Skin epidermis (tissue), 12 donors: ENCODE measurements at regions not wholly inside any gene's neighbourhood (a gene's known extent, or its start where the extent isn't known, plus 50 kb on each side); places are given as distances from the start of the nearest gene placed in this dataset.

Experiments used
- H3K27ac ChIP-seq, 21 experiments: fragments of 200-600 bp; sonication (generic) in 11 of 21; one replicate each; pipeline ENCODE4 v1.5.0; 2020; ENCODE audit warnings: mild to moderate bottlenecking in 3 of 21, inconsistent platforms in 2 of 21, moderate library complexity in 2 of 21
- H3K4me3 ChIP-seq, 7 experiments: fragments of 200-600 bp; sonication (generic) in 2 of 7; one replicate each; pipeline ENCODE4 v1.5.0; 2020; ENCODE audit warnings: inconsistent platforms in 2 of 7, mild to moderate bottlenecking in 2 of 7, moderate library complexity in 1 of 7

DNA sequence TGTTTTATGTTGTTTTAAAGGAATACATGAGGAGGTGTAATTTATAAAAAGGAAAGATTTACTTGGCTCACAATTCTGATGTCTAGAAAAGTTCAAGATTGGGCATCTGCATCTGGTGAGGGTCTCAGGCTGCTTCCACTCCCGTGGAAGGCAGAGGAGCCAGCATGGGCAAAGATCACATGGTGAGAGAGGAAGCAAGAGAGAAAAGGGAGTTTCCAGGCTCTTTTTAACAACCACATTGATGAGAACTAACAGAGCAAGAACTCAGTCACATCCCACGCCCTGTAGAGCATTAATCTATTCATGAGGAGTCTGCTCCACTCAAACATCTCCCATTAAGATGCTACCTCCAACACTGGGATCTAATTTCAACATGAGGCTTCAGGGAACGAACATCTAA is 1666.3 kb downstream of the HACE1 start:
- Histone ChIP-seq H3K4me3 (no peak overlapping the region), H3K27ac (no peak overlapping the region)

DNA sequence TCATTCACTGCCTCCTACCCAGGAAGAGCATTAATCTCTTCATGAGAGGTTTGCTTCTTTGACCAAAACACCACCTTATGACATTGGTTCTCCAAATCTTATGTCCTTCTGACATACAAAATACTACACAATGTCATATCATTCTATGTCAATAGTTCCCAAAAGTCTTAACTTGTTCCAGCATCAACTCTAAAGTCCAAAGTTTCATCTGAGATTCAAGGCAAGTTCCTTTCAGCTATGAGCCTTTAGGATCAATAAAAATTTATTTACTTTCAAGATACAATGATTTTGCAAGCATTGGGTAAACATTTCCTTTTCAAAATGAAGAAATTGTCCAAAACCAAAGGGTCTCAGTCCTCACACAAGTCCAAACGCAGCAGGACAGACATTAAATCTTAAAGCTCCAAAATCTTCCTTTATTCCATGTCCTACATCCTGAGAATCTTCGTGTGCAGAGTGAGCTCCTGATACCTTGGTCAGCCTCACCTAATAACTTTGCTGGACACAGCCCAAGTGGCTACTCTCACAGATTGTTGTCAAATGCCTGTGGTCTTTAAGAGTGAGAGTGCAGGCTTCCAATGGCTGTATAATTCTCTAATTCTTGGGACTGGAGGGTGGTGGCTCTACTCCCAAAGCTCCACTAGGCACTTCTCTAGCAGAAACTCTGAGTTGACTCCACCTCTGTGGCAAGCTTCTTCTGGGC is 1668.2 kb downstream of the HACE1 start:
- Histone ChIP-seq H3K27ac (no peak overlapping the region), H3K4me3 (no peak overlapping the region)

GRCh38 chr6:103184776-103185175 is 1674.9 kb downstream of the HACE1 start:
- H3K27ac ChIP-seq: no peak overlapping the region
- no peak overlapping the region for H3K4me3 ChIP-seq

- Histone ChIP-seq H3K4me3 (no peak overlapping the region), H3K27ac (no peak overlapping the region)
Observed at GRCh38 chr6:103183831-103184411, 1675.8 kb downstream of the HACE1 start.

DNA sequence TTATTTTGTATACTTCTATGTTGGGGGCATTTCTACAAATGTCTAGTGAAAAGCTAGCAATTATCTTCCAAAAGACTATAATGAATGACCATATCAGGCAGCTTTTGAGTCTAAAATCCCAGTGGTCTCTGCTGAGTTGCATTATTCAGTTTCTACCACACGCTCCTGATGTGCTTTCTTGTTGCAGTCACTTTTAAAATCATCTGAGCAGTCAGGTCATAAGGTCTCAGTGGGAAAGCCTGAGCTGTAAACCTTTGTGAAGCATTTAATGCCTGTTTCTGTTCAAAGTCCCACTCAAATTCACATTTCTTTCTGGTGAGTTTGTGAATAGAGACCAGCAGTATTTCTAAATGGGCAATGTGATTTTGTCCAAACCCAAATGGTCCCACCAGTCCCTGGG is 1681.5 kb downstream of the HACE1 start:
- Histone ChIP-seq H3K4me3 (no peak overlapping the region), H3K27ac (no peak overlapping the region)

GRCh38 chr6:103177791-103178190 is 1681.9 kb downstream of the HACE1 start:
- no peak overlapping the region for H3K27ac ChIP-seq
- H3K4me3 ChIP-seq: no peak overlapping the region

DNA sequence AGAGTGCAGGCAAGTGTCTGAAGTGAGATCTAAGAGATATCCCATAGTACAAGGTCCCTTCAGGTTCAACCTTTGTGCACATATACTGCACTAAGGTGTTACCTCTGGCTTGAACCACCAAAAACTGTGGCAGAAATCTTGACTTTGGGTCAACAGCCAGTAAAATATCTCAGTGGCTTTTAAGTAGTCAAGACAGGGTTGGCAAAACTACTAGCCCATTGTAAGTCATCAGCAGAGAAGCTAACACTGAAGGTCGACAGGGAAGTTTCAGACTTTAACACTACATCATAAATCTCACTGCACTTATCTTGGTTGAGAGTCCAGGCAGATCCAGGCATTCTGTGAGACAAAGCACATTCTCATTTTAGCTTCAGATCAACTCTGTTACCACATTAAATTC is 1684.7 kb downstream of the HACE1 start:
- H3K27ac ChIP-seq: no peak overlapping the region
- H3K4me3 ChIP-seq: no peak overlapping the region

- H3K4me3 ChIP-seq: no peak overlapping the region
- H3K27ac ChIP-seq: no peak overlapping the region
Observed at GRCh38 chr6:103167345-103168071, 1692.2 kb downstream of the HACE1 start.

GRCh38 chr6:103154779-103155572 is 1704.7 kb downstream of the HACE1 start:
- Histone ChIP-seq H3K27ac (no peak overlapping the region), H3K4me3 (no peak overlapping the region)

DNA sequence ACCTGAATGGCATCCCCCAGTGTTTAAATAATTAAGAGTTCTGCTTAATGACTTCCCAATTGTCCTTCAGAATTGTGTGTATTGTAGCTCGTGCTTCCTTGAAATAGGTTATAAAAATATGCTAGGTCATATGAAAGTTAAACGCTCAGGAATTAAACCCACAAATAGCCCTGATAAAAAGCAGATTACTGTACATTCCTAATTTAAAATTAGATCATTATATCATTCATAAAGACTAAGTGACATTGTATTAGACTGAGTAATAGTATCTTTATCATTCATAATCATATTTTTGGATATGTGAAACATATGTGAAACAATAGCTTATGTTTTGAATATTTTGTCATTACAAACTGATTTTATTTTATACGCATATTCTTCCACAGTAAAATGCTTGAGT is 1706.7 kb downstream of the HACE1 start:
- no peak overlapping the region for H3K27ac ChIP-seq

DNA sequence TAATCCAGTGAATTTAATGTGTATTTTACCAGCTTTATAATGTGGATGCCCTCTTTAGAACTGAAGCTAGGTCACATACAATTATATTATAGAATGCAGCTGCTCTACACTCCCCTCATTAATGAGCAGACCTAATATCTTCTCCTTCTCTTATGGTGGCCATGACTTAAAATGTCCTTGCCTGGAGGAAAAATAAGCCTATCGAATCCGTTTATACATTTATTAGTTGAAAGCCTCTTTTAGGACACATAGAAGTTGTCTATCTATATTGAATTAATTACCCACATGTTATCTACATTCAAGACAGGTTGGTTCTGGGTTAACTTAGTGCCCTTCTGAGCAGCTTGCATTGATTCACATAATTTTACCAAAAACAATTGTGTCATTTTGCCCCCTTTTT is 1716.8 kb downstream of the HACE1 start:
- H3K4me3 ChIP-seq: no peak overlapping the region
- H3K27ac ChIP-seq: no peak overlapping the region

More for the DNA sequence above, 1706.7 kb downstream of the HACE1 start:
- no peak overlapping the region for H3K4me3 ChIP-seq

DNA sequence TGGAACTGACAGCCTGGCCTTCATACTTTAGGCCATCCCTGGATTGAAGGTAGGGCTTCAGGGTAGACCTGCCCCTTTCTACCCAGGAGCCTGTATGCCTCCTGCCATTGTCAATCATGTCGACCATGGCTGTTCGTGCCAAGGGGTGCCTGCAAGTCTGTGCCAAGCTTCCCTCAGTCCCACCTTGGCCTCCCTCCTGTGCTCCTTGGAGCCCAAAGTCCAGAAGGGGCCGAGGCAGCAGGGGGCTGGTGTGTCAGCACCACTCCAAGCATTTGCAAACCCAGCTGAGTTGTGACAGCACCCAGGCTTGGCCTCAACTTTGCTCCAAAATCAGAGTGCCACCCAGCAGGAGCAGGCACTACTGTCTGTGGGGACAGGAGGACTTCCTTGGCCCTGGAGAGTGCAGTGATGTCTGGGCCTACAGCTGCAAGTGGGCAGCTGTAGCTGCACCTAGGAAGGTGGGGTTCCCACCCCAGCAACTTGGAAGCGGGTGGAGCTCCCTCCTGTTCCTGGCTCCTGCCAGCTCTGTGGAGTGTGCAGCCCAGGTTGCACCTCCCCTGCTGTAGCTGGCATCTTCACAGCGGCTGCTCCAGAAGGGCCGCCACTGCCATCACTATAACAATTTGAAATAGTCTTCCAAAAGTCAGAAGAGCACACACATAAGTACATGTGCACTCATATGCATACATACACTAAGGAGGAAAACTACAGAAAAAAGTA is 1719.3 kb downstream of the HACE1 start:
- Histone ChIP-seq H3K27ac (no peak overlapping the region), H3K4me3 (no peak overlapping the region)

- Histone ChIP-seq H3K27ac (no peak overlapping the region), H3K4me3 (no peak overlapping the region)
Observed at GRCh38 chr6:103139377-103139776, 1720.3 kb downstream of the HACE1 start.

DNA sequence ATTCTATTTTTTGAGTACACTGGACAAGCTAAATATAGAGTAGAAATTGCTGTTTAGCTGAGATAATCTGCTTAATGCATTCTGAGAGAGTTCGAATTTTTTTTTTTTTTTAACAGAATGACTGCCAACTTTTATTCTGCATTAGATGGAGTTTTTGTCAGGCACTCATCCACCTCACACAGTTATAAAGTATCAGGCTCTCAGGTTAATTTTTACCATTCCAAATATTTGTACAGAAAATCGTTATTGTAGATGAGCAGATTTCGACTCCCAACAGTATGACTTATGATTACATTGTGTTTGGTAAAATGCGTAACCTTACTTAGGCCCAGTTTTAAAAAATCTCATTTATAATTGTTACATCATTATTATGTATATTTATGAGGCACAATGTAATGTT is 1731.0 kb downstream of the GRIK2 start:
- Histone ChIP-seq H3K27ac (no peak overlapping the region), H3K4me3 (no peak overlapping the region)

- H3K27ac ChIP-seq: no peak overlapping the region
- no peak overlapping the region for H3K4me3 ChIP-seq
Observed at GRCh38 chr6:103122766-103123601, 1729.5 kb downstream of the GRIK2 start.

DNA sequence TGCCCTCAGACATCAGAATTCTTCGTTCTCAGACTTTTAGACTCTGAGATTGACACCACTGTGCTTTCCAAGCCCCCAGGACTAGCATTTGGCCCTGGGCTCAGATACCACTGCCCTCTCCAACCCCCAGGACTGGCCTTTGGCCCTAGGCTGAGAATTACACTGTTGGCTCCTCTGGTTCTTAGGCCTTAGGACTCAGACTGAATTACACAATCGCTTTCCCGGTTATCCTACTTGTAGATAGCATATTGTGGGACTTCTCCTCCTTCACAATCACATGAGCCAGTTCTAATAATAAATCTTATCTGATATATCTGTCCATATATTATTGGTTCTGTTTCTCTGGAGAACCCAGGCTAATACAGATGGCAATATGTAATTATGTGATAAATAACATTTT is 1725.5 kb downstream of the GRIK2 start:
- H3K4me3 ChIP-seq: no peak overlapping the region
- H3K27ac ChIP-seq: no peak overlapping the region

- H3K4me3 ChIP-seq: no peak overlapping the region
Observed at GRCh38 chr6:103114582-103114981, 1721.1 kb downstream of the GRIK2 start.

DNA sequence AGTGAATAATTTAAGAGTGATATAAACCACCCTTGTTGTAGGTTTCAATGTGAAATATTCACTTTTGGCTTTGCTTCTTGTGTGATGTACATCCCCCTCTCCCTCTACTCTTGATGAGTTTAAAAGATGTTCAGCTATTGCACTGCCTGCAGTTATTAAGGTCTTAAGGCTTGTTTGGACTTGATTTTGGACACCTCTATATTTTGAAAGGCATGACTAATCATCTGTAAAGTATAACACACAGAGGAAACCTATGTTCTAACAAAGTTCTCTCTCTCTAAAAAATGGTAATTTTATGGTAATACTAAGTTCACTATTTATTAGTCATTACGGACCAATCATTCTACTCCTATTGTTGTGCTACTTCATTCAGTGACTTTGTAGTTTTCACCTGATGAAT is 1719.9 kb downstream of the GRIK2 start:
- H3K4me3 ChIP-seq: no peak overlapping the region
- H3K27ac ChIP-seq: no peak overlapping the region

More at GRCh38 chr6:103114582-103114981, 1721.1 kb downstream of the GRIK2 start:
- no peak overlapping the region for H3K27ac ChIP-seq

DNA sequence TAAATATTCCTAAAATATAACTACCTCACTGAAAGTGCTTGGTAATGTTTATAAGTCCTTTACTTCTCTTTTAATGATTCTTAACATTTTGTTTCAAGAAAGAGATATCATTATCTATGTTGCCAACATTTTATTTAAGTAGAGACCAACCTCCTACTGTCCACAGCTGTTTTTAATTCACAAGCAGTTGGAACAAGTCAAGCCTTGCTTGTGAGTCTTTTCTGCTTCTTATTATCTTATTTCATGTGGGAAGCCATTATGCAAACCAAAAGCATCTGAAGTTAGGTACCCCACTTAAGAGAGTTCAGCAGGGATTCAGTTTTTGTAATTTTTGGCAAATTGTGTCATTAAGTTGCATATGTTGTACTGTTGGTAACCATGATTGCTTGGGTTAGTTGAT is 1714.5 kb downstream of the GRIK2 start:
- H3K27ac ChIP-seq: no peak overlapping the region
- no peak overlapping the region for H3K4me3 ChIP-seq
